OCI-LY1 (cell line): ENCODE measurements at regions not wholly inside any gene's neighbourhood (a gene's known extent, or its start where the extent isn't known, plus 50 kb on each side); places are given as distances from the start of the nearest gene placed in this dataset.

ENCODE experiments used
- H2AFZ ChIP-seq: fragments of 200-600 bp; sonication (generic), shearing (Covaris generic); 2 replicates; pipeline ENCODE4 v1.6.0; 2014; ENCODE audit warnings: antibody characterized with exemption, mild to moderate bottlenecking, low read length
- H3F3A ChIP-seq: fragments of 200-600 bp; sonication (generic), shearing (Covaris generic); 2 replicates; pipeline ENCODE4 v1.6.0; 2014; ENCODE audit warnings: mild to moderate bottlenecking, antibody characterized with exemption, low read length, moderate library complexity; ENCODE audit not compliant: insufficient read depth
- H3K27ac ChIP-seq: fragments of 200-600 bp; sonication (generic); 2 replicates; pipeline ENCODE4 v1.5.1; 2014; ENCODE audit warnings: low read length, mixed run types, mild to moderate bottlenecking, low read depth; ENCODE audit not compliant: poor library complexity, severe bottlenecking
- H3K27me3 ChIP-seq: fragments of 200-600 bp; sonication (generic); 2 replicates; pipeline ENCODE4 v1.6.0; 2014; ENCODE audit warnings: antibody characterized with exemption, mild to moderate bottlenecking, low read length, moderate library complexity; ENCODE audit not compliant: insufficient read depth
- H3K36me3 ChIP-seq: fragments of 200-600 bp; sonication (generic); 2 replicates; pipeline ENCODE4 v1.6.1; 2014; ENCODE audit warnings: mild to moderate bottlenecking, antibody characterized with exemption, low read length, moderate library complexity, mixed read lengths; ENCODE audit not compliant: insufficient read depth
- H3K4me1 ChIP-seq: fragments of 200-600 bp; sonication (generic); 2 replicates; pipeline ENCODE4 v1.5.1; 2014; ENCODE audit warnings: mild to moderate bottlenecking, low read length, moderate library complexity; ENCODE audit not compliant: insufficient read depth, severe bottlenecking
- H3K4me2 ChIP-seq: fragments of 200-600 bp; sonication (generic), shearing (Covaris generic); 2 replicates; pipeline ENCODE4 v1.6.1; 2014; ENCODE audit warnings: low read length
- H3K4me3 ChIP-seq: fragments of 200-600 bp; sonication (generic); 2 replicates; pipeline ENCODE4 v1.5.1; 2014; ENCODE audit warnings: low read length, low read depth, mild to moderate bottlenecking, mixed read lengths; ENCODE audit not compliant: poor library complexity, severe bottlenecking
- H3K79me2 ChIP-seq: fragments of 200-600 bp; shearing (Covaris generic); 2 replicates; pipeline ENCODE4 v1.6.1; 2016; ENCODE audit warnings: mixed run types, low read length, mixed read lengths; ENCODE audit not compliant: insufficient read depth
- H3K9ac ChIP-seq: fragments of 200-600 bp; sonication (generic), shearing (Covaris generic); 2 replicates; pipeline ENCODE4 v1.6.1; 2014; ENCODE audit warnings: mild to moderate bottlenecking, low read length, mixed read lengths
- H3K9me2 ChIP-seq: fragments of 200-600 bp; sonication (generic), shearing (Covaris generic); 2 replicates; pipeline ENCODE4 v1.6.1; 2014; ENCODE audit warnings: low read depth, mild to moderate bottlenecking, low read length, mixed read lengths
- H3K9me3 ChIP-seq: fragments of 200-600 bp; shearing (Covaris generic); 2 replicates; pipeline ENCODE4 v1.6.1; 2014; ENCODE audit warnings: low read length, mixed read lengths
- H4K20me1 ChIP-seq: fragments of 200-600 bp; sonication (generic), shearing (Covaris generic); 2 replicates; pipeline ENCODE4 v1.6.0; 2016; ENCODE audit warnings: mild to moderate bottlenecking, low read length; ENCODE audit not compliant: insufficient read depth
- CTCF ChIP-seq: fragments of 200-600 bp; sonication (generic), shearing (Covaris generic); IDR thresholded peaks from 2 replicates; pipeline ENCODE4 v1.5.1; 2017; ENCODE audit warnings: mild to moderate bottlenecking, antibody characterized with exemption, low read length, moderate library complexity, mixed read lengths
- EZH2 ChIP-seq: fragments of 200-600 bp; sonication (generic), shearing (Covaris generic); IDR thresholded peaks from 2 replicates; pipeline ENCODE4 v1.8.0; 2017; ENCODE audit warnings: borderline replicate concordance, mixed run types, mild to moderate bottlenecking, antibody characterized with exemption, low read length, moderate library complexity, mixed read lengths

DNA sequence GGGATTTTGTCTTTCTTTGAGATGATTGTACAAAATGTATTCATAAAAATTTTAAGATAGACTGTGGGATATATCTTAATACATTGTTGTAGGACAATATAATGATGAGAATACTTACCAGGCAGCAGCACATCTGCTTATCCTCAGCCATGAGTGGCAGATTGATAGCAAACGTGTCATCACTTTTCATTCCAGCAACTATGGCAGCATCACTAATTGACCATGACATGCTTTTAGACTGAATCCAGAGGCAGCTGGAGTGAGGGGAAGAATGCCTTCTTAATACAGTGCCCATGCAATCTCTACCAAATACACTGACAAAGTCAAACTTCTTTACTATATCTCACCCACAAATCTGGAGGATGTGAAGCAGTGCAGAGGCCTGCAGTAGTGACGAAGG, 755.2 kb upstream of the RAG2 start:
- Histone ChIP-seq H3K4me1 (no peaks in the 10 kb centered on the region), H3K36me3 (no peaks in the 10 kb centered on the region), H3K27me3 (no peaks in the 10 kb centered on the region), H3F3A (no peaks in the 10 kb centered on the region), H3K4me3 (no peak overlapping the region), H3K79me2 (no peaks in the 10 kb centered on the region), H3K9me2 (no peaks in the 10 kb centered on the region), H3K9me3 (no peaks in the 10 kb centered on the region), H3K4me2 (no peak overlapping the region), H3K9ac (no peak overlapping the region), H2AFZ (no peak overlapping the region), H3K27ac (no peak overlapping the region), H4K20me1 (no peaks in the 10 kb centered on the region)
- no peak for TF ChIP-seq CTCF

- Histone ChIP-seq H3F3A (no peaks in the 10 kb centered on the region), H3K4me3 (no peak overlapping the region), H2AFZ (no peak overlapping the region), H3K36me3 (no peaks in the 10 kb centered on the region), H3K9me2 (no peaks in the 10 kb centered on the region), H3K4me2 (no peak overlapping the region), H3K27me3 (no peaks in the 10 kb centered on the region), H3K9ac (no peak overlapping the region), H3K9me3 (no peaks in the 10 kb centered on the region), H3K27ac (no peak overlapping the region), H3K4me1 (no peaks in the 10 kb centered on the region), H3K79me2 (no peaks in the 10 kb centered on the region), H4K20me1 (no peaks in the 10 kb centered on the region)
- no peak for TF ChIP-seq EZH2
- no peak for TF ChIP-seq CTCF
Observed at GRCh38 chr11:37352485-37352884, 754.4 kb upstream of the RAG2 start.

- Histone ChIP-seq H3K79me2 (no peaks in the 10 kb centered on the region), H3K4me2 (no peak overlapping the region), H2AFZ (no peak overlapping the region), H3K36me3 (no peaks in the 10 kb centered on the region), H4K20me1 (no peaks in the 10 kb centered on the region), H3K4me3 (no peak overlapping the region), H3K4me1 (no peaks in the 10 kb centered on the region), H3K9me3 (no peaks in the 10 kb centered on the region), H3K27ac (no peak overlapping the region), H3K9ac (no peak overlapping the region), H3K27me3 (no peaks in the 10 kb centered on the region), H3K9me2 (no peaks in the 10 kb centered on the region), H3F3A (no peaks in the 10 kb centered on the region)
- TF ChIP-seq CTCF (no peak), EZH2 (no peak)
Observed at GRCh38 chr11:37343290-37343689, 745.3 kb upstream of the RAG2 start.
